Fibroblast of skin of left quadriceps (primary cell): ENCODE measurements at regions not wholly inside any gene's neighbourhood (a gene's known extent, or its start where the extent isn't known, plus 50 kb on each side); places are given as distances from the start of the nearest gene placed in this dataset.
A peak's percentile ranks its signal among the peaks of the same experiment; 100 is the strongest.

Experiments
- DNase-seq, 2 experiments: peaks; one replicate each; pipeline ENCODE4 v3.0.0-alpha.2; 2013; ENCODE audit warnings: low read depth in 2 of 2

DNA sequence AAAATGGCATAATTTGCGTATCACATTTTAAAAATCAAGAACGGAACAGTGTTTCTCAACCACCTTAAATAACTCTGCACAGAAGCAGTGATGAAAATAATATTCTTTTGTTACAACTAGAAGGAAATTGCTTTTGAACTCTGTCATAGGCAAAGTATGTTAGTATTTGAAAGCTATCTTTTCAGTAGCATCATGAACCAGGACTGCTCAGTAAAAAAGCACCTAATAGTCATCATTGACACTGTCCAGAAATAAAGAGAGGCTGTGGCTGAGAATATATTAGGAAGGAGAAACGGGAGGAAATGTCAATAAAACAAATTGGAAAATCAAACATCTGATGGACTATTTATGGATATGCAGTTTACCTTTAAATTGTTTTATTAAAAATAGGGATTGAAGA, 237.2 kb upstream of the AKR1E2 start:
- DNase-seq = no peak

DNA sequence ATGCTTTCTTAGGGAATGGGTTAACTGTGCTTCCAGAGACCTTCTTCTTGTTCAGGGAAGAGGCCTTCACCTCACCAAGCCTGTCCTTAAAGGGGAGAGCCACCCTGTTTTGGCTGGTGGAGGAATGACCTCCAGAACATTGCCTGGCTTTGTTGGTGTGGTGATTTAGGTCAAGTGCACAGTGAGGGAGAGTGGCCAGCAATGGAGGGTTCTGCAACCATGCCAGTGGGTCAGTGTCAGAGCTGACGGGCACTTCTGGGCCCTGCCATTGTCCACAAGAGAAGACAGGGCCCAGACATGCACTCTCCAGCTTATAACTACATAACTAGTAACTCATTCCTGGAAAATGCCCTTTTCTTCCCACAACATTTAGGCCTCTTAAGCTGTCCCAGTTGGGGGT, 238.5 kb upstream of the AKR1E2 start:
- no peak for DNase-seq

DNA sequence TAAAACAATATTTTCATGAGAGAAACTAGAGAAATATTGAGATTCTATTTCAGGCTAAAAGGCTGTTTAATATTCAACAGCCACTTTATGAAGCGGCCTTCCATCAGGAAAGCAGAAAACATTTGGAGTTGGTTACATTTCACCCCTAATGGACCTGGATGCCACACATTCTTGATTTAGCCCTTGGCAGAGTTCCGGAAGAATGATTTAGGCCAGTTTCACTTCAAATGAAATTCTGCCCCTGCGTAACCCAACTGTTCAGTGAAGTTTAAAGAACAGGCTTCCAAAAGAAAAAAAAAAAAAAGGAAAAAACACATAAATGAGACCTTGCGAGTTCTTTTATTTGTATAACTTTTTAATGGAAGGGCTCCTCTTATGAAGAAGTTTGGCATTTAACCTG, 239.2 kb upstream of the AKR1E2 start:
- DNase-seq = peak; percentile 22 to 27

DNA sequence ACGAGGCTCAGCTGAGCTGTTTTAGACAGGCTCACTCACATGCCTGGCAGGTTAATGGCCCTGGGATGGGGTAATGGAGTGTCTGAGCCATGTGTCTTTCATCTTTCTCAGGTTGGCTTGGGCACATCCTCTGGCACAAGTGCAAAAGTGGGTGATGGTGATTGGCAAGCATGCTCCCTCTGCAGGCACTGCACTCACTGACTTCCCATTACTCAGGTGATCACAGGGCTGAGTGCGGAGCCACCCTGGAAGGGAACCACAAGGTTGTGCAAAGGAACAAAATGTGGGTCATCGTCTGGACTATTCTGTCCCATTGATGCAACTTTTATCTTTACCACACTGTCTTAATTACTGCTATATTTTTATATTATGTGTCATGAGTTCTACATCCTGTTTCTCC, 244.1 kb upstream of the AKR1E2 start:
- DNase-seq = no peak

DNA sequence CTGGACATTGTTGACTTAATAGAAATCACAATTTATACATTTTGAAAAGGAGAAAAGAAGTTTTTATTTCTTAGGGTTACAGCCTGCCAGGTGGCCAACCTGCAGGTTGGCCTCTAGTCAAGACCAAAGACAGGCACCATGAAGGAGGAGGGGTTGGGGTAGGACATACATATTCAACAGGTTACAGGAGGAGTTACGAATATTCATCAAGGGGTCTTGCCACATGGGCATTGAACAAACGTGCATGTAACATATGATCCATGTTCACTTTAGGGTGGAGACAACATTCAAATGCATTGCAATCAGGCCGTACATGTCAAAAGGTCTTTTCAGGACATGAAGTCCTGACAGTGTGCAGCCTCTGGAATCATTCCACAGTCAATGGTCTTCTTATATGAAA, 246.2 kb upstream of the AKR1E2 start:
- no peak for DNase-seq

DNA sequence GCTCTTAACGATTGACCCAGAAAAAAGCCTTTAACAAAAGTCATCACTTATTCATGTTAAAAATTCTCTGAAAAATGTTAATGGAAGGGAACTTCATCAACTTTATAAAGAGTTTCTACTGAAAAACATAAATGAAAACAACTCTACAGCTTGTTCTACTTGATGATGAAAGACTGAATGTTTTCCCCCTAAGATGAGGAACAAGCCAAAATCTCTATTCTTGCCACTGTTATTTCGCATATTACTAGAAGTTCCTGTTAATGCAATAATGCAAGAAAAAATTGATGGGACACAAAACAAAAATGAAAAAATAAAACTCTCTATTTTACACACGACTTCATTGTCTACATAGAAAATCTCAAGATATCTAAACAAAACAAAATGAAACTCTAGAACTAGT, 249.8 kb upstream of the AKR1E2 start:
- no peak for DNase-seq

DNA sequence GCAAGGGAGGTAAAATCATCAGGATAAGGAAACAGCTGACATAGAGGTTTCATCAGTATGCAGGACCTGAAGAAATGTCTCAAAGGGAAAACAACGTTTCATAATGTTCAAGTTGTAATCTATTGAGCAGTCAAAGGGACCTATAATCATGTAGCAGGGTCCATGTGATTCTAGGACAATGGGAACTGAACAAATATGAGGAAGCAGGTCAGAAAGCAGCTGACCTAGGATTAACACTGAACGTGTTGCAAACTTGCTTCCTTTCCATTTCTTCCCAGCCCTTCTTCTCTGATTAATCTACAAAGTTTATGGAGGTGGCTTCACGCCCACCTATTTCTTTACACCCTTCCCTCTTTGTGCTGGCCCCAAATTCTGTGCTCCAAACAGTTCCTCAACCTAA, 256.9 kb upstream of the AKR1E2 start:
- DNase-seq = no peak

DNA sequence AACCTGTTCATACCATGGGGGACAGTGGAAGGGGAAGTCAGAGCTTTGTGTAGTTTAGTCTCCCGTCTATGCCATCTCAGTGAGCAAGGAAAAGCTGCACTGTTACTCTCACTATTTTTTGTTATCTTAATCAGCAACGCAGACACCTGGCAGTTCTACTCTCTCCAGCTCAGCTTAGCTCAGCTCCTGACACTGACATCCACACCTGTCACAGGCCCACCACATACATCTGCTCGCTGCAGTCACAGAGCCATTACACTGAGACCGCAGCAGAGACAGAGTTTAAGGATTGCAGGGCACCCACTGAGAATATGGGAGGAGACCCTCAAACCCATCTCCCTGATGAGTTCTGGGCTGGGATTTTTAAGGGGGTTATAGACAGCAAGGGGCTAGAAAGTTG, 257.3 kb upstream of the AKR1E2 start:
- no peak for DNase-seq

DNA sequence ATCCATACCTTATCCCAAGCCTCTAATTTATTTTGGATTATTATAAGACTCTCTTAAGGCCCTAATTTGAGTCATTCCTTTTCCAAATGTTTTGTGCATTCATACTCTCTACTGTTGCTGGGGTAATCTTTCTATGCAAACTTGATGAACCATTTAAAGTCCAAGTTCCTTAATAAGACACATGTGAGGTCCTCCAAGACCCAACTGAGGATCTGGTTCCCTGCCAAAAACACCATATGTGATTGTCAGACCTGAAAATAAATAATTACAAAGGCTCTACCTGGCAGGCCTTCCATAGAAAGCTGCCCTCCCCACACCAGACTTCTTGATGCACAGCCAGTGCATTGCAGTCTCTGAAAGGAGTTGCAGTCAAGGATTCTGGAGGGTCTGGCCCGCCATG, 257.9 kb upstream of the AKR1E2 start:
- DNase-seq = no peak

DNA sequence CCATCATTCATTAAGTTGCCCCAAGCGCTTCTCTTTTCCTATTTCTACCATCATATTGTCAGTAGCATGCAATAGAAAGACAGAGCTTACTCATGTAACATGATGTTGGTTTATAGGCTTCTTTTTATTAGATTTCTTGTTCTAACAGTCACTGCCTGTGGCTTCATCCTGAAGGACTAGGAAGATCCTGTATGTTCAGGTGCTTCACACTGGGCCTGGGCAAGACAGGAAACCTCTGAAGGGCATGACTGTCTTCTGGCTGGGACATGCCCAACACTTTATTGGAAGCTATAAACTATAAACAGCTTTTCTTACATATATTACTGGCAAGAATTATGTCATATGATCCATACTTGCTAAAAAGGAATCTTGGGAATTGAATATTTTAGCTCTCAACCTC, 258.4 kb upstream of the AKR1E2 start:
- DNase-seq = no peak

DNA sequence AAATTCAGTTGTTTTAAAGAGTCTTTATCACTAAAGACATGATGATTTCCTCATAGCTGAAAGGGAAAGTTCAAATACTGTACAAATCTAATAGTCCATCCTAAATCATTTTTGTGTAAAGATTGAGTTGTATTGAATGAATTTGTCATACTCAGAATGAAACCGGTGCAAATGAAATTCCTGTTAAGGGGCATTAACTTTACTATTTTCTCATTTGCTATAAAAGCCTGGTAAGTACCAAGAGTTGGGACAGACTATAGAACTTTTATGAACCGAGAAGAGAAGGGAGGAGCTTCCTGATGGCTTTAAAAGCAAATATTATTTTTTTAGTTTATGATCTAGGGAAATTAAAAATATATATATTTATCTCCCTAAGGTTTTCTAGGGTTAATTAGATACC, 260.0 kb upstream of the AKR1E2 start:
- no peak for DNase-seq

DNA sequence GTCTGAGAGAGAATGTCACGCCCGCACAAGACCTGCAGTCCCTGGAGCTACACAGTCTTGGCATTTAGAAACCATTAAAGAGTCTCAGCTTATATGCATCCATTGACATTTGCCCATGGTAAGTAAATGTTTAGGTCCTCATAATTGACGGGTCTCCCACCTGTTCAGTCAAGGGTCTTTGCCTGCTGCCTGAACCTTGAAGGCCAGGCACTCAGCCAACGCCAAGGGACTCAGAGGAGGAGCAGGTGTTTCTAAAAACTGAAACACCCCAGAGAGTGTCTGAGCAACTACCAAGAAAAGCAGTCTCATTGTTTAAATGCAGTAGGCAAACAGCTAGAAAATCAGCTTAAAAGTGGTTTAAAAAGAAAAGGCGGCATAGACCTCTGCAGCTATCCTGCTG, 264.7 kb upstream of the AKR1E2 start:
- DNase-seq = no peak

DNA sequence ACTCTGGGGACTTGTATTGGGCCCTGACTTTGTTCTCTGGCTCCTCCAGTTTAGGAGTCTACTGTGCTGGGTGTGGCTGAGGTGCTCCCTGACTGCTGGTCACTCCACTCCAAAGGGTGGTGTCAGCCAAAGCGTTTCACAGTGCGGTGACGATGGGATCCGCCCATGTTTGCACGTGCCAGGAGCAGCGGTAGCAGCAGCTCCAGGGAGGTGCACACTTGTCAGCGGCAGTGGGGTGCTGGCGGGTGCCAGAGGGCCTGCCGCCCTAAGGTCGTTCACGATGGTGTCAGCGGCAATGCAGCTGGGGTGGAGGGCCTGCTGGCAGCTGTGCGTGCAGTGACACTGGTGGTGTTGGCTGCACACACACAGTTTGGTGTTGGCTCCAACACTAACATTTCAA, 268.5 kb upstream of the AKR1E2 start:
- no peak for DNase-seq

DNA sequence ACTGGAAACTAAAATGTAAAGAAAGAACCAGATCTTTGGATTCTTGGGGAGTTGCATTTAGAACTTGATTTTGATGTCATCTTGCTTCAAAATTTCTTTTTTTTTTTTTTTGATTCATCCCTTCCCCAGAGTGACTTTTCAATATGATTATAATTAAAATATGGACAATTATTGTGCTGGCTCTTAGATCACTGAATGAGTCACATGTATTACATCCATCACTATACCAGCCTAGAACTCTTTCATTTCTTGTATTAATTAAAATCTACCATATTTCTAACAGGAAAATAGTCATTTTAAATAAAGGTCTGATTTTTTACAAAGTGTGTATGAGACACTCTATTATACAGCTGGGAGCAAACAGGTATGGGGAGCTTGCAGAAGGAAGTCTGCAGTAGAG, 269.5 kb upstream of the AKR1E2 start:
- DNase-seq = no peak

DNA sequence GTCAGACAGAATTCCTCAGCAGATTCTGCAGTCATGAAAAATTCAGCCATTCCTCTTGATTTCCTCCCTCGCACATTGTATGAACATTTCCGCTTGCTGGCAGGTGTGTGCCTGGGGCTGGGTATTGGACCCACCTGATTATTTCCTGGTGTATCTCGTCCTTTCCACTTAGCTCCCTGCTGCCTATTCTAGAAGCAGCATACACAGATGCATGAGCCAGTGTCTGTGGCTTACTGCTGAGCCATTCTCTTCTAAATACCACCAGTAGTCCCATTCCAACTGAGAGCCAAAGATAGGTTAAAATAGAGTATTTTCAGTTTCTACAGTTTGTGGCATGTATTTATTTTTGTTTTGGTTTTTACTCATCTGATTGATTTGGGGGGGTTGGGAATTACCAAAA, 270.1 kb upstream of the AKR1E2 start:
- DNase-seq = no peak

DNA sequence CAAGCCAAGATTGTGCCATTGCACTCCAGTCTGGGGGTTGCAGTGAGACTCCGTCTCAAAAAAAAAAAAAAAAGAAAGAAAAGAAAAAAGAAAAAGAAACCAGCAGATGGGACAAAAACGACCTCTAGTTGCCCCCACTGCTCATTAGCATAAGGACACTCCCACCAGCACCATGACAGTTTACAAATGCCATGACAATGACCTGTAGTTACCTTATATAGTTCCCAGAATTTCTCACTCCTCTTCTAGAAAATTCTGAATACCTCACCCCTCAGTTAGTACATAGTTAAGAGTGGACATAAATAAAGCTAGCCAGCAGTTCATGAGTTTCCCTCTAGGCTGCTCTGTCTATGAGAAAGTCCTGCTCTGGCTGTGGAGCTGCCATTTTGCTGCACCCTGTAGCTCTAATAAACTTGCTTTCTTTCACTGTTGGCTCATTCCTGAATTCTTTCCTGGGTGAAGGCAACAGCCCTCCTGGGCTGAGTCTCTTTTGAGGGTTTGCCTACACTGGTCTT, 276.8 kb upstream of the AKR1E2 start:
- DNase-seq = no peak

DNA sequence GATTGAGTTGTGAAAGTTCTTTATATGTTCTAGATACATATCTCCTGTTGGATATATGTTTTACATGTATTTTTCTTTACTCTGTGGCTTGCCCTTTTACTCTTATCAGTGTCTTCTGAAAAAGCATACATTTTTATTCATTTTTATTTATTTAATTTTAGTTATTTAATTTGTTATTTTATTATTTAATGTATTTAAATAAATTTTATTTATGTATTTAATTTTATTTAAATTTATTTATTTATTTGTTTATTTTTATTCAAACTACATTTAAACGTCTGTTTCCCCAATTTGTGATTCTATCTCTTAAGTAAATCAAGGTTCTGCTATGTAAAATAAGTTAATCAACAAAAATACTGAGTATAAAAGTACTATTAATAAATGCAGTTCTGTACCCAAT, 279.1 kb upstream of the AKR1E2 start:
- DNase-seq = no peak

DNA sequence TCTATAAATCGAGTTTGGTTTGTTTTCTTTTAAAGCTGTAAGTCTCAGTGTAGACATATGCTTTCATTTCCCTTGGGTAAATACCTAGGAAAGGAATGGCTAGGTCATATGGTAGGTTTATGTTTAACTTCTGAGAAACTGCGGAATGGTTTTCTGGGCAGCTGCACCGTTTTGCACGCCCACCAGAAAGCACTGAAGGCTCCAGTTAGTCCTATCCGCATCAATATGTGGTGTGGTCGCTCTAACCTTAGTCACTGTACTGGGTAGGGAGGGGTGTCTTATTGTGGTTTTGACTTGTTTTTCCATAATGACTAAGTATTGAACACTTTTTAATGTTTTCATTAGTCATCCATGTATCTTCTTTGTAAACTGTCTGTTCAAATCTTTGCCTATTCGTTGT, 279.5 kb upstream of the AKR1E2 start:
- peak; percentile 54 to 55 for DNase-seq

DNA sequence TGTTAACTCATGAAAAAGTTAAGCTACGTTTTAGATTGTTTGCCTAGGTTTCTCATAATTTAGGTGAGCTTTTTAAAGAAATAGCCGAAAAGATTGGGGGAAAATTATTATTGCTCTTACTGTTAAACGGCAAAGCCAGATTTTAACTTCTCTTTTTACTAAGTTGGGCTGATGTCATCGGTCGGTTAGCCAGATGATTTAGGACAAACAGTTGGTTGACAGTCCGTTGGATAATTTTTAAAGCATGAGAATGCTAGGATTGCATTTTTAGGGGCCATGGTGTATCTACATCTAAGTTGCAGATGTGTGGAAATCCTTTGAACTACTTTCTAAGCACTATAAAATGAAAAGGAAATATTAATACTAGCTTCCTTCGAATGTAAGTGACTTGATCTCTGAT, 280.9 kb upstream of the AKR1E2 start:
- DNase-seq = peak; percentile 51 to 54

DNA sequence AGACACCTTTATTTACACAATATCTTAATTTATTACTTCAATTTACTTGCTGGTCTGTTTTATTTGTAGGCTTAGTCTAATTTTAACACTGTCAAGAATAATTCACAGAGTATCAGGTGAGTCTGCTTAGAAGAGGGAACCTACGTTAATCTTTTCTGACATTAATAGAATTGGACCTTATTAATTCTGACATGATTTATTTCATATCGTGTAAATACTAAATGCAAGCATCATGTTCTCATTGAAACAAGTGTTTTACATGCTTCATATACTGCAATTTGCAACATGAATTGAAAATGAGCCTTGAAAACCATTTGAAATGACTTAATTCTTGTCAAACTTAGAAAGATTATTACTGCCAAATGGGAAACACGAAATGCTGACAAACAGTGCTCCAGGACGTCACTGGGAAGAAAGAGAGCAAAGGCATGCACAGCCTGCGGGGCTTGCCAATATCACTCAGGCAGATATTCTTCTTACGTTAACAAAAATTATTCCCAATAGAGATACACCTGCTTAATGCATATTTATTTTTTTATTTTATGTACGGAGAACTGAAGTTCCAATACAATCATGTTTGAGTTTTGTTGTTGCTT, 282.0 kb upstream of the AKR1E2 start:
- DNase-seq = peak in 1 of 2 experiments; percentile 29

DNA sequence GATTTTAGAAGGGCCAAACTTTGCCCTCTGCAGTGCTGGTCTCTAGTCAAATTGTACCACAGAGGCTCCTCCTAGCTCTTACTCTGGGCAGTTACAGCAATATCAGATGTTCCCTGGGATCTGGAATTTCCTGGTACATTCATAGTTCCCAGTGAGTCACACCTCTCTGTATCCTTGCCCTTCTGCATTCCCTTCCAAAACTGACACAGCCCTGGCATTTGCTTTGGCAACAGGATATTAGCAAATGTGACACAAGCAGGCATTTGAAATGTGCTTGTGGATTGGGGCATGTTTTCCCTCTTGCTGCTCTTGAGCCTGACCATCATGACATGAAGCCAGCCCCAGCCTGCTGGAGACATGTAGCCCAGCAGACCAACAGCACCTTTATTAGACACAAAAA, 284.7 kb upstream of the AKR1E2 start:
- DNase-seq = peak; percentile 61 to 62

DNA sequence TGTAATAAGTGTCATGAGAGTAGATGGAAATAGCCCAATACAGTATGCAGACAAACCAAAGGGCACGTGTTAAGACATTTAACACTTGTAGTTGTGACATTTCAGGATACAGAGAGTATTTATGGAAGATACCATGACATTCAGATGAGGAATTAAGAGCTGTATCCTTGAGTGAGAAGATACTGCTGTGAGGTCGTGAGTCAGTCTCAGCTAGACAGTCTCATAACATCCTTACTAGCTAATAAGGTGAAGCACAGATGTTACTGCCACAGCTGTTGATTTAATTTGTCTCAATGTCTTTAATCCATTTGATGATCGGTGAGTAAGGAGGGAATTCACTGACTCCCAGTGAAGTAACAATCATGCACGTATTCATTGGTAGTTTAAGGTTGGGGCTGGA, 288.0 kb upstream of the AKR1E2 start:
- DNase-seq = no peak

DNA sequence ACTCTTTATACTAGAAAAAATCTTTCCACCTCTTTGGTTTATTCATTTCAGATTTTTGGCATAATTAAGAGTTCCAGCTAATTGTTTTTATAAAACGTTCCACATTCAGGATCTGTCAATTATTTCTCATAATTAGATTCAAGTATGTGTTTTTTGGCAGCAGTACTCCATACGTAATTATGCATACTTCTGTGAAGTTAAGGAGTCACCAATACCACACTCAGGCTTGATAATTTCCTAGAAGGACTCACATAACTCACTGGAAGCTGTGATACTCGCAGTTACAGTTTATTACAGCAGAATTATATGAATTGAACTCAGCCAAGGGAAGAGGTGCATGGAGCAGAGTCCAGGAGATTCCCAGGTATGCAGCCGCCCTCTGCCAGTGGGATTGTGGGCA, 290.5 kb upstream of the AKR1E2 start:
- DNase-seq = no peak

DNA sequence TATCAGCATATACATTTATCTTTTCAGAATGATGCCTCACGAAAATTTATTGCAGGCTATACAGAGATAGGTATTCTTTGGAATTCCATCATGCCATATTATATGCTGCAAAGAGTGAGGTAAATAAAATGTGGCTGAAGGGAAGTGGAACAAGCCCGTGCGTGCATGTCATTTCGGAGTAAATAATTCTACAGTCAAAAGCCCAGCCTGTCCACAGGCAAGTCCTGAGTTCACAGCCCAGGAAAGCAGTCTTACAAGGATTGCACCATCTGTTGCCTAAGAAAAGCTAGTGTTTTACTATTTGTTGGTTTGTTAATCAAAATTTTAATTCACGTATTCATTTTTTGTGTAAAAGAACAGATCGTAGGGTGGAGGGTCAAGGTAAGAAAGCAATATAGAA, 292.4 kb upstream of the AKR1E2 start:
- no peak for DNase-seq
